IPS-18c (cell line): ENCODE measurements at regions not wholly inside any gene's neighbourhood (a gene's known extent, or its start where the extent isn't known, plus 50 kb on each side); places are given as distances from the start of the nearest gene placed in this dataset.
"Not testable (repeated sequence)": the region's sequence is repeated elsewhere in the genome, so short reads cannot be mapped to it uniquely, and the experiment has no call there.

Source experiments
- H3K4me3 ChIP-seq: 2 replicates; pipeline ENCODE4 v1.7.0; 2013; ENCODE audit warnings: low read depth, mild to moderate bottlenecking, low read length, moderate library complexity; ENCODE audit not compliant: insufficient read depth
- H3K9me3 ChIP-seq: one replicate; pipeline ENCODE4 v1.6.1; 2013; ENCODE audit warnings: mild to moderate bottlenecking, low read length, moderate library complexity; ENCODE audit not compliant: control insufficient read depth, insufficient read depth

GRCh38 chr4:81688085-81688484 lies 216.4 kb upstream of the RASGEF1B start:
- Histone ChIP-seq H3K9me3 (no peaks in the 10 kb centered on the region), H3K4me3 (no peak overlapping the region)

DNA sequence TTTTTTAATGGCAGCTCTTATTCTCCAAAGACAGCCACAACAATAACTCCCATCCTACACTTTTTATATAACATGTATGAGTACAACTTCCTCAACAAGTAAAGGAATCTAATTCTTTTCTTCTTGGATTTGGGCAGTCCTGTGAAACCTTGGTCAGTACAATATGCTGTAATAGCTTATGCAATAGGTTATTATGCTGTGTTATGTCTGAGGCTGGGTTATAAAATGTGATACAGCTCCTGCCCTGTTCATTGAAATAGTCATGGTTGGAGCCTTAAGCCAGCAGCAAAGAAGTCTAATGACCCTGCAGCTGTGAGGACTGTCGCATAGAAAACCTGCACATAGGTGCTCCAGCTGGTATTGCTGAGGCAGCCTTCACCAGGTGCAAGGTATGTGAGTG lies 215.8 kb upstream of the RASGEF1B start:
- H3K9me3 ChIP-seq = no peaks in the 10 kb centered on the region
- no peak overlapping the region for H3K4me3 ChIP-seq

GRCh38 chr4:81685104-81685503 lies 213.4 kb upstream of the RASGEF1B start:
- Histone ChIP-seq H3K9me3 (no peaks in the 10 kb centered on the region), H3K4me3 (no peak overlapping the region)

GRCh38 chr4:81684352-81684751 lies 212.6 kb upstream of the RASGEF1B start:
- H3K4me3 ChIP-seq = no peak overlapping the region
- H3K9me3 ChIP-seq = no peaks in the 10 kb centered on the region

GRCh38 chr4:81682492-81682891 lies 210.8 kb upstream of the RASGEF1B start:
- Histone ChIP-seq H3K4me3 (no peak overlapping the region), H3K9me3 (no peaks in the 10 kb centered on the region)

DNA sequence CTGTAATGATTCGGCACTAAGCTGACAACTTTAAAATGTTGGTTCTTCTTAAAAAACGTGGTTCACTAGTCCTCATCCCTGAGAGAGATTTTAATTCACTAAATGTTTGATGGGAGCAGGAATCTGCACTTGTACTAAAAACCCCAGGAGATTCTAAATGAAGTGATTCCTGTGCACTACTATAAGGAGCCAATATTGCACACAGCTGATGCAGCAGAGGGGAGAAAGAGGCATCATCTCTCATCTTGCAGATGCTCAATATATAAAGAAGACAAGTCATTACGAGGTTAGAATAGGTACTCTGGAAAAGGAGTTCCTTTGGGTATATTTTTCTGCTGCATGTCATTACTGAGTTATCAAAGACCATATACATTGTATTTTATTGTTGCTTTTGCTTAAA lies 207.6 kb upstream of the RASGEF1B start:
- no peak overlapping the region for H3K4me3 ChIP-seq
- no peaks in the 10 kb centered on the region for H3K9me3 ChIP-seq

DNA sequence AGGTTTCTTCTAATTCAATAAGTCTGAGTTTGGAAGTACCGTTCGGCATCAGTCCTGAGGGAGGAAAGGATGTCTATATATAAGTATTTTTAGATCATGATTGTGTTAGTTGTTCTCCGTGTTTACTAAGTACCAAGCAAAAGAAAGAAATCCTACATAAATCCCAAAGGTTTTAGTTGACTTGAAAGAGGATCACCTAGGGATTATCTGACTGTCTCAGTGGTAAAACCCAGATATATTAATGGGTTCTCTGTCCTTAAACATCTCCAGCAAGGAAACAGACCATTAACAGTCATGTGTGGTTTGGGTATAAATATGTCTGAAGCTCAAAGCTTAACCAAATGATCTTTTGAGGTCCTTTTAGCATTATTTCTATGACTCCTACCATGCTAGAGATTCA lies 207.1 kb upstream of the RASGEF1B start:
- Histone ChIP-seq H3K9me3 (no peaks in the 10 kb centered on the region), H3K4me3 (no peak overlapping the region)

DNA sequence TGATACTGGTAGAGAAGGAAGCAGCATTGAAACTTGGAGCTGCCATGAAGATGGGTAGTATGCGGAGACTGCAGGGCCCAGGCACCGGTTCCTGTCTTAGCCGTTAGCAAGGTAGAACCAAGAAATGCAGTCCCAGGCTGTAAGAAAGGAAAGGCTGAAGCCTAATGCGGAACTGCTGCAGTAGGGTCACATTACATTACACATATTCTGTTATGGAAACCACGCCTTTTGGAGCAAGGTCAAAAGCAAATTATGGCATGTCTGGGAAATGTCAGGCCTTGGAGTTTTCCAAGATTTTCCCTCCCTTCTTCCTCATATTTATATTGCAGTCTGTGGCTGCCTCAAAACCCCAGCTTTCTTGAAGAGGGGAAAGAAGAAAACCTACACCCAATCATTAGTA lies 204.8 kb upstream of the RASGEF1B start:
- H3K9me3 ChIP-seq = no peaks in the 10 kb centered on the region
- H3K4me3 ChIP-seq = no peak overlapping the region

DNA sequence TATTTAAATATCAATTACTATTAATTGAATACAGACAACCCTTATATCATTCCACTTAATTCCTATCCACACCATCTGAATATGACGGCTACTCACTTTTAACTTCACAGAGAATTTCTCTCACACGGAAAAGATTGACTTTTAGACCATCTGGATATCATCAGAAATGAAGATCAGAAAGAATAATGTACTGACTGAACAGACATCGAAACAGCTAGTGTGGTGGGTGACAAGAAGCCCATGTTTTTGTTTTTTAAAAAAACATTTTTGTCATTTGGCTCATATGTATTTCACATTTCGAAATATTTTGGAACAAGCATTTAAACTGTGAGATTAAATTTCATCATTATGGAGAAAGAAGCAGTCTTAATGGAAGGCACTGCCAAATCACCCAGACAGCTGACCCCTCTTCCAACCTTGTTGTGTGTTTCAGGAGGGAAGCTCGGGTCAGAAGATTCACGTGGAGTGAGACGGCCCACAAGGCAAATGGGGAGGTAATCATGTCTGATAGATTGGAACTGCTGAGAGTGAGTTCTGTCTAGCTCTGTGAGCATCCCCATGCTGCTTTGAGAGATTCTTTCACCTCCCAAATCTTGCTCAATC lies 204.2 kb upstream of the RASGEF1B start:
- H3K9me3 ChIP-seq = no peaks in the 10 kb centered on the region
- H3K4me3 ChIP-seq = no peak overlapping the region

DNA sequence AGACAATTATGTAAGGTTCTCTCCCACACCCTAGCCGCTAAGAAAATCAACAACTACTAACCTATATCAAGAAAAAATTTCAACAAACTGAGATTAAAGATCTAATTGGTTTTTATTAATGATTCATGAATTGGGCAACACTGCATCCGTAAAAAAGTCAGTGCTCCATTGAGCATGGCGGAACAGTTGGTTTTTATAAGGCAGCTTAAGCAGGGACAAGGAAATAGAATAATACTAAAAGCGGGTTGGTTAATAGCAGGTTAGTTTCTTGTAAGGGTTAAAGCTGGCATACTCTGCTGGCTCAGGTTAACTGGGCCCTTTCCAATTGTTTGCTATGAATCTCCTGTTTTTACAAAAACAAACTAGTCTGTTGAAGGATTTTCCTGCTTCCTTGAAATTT lies 202.3 kb upstream of the RASGEF1B start:
- no peaks in the 10 kb centered on the region for H3K9me3 ChIP-seq
- no peak overlapping the region for H3K4me3 ChIP-seq

- H3K9me3 ChIP-seq, H3K4me3 ChIP-seq: not testable (repeated sequence)
Observed at GRCh38 chr4:81668328-81668727, 196.6 kb upstream of the RASGEF1B start.

DNA sequence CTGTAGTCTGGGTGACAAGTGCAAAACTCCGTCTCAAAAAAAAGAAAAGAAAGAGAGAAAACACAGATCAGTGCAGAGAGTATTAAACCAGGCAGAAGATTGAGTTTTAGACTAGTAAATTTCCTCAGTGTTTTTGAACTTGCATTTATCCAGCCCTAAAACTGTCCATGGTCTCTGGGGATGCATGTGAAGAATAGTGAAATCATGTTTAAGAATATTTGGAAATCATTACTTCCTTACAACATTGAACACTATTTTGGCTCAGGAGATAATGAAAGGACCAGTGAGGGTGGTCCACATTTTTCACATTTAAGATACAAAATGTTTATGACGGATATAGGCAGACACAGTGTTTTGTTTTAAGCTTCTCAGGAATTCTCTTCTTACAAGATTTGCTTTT lies 195.8 kb upstream of the RASGEF1B start:
- no peak overlapping the region for H3K4me3 ChIP-seq
- no peaks in the 10 kb centered on the region for H3K9me3 ChIP-seq

DNA sequence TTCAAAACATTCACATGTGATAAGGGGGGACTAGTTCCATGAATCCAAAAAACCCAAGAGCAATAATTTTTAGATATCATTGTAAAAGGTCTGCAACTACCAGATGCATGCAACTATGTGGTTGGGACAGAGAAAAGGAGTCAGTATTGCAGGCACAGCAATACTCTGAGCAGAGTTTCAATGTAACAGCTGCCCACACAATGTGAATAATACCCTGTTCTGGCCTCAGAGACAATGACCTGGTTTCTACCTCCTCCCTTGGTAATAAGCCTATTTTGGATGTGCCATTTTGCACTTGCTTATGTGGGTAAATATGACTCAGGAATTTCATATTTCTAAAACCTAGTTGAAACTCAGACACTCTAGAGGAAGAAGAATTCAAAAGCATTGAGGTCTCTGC lies 194.8 kb upstream of the RASGEF1B start:
- no peaks in the 10 kb centered on the region for H3K9me3 ChIP-seq
- no peak overlapping the region for H3K4me3 ChIP-seq

- Histone ChIP-seq H3K9me3 (no peaks in the 10 kb centered on the region), H3K4me3 (no peak overlapping the region)
Observed at GRCh38 chr4:81665649-81666048, 193.9 kb upstream of the RASGEF1B start.

DNA sequence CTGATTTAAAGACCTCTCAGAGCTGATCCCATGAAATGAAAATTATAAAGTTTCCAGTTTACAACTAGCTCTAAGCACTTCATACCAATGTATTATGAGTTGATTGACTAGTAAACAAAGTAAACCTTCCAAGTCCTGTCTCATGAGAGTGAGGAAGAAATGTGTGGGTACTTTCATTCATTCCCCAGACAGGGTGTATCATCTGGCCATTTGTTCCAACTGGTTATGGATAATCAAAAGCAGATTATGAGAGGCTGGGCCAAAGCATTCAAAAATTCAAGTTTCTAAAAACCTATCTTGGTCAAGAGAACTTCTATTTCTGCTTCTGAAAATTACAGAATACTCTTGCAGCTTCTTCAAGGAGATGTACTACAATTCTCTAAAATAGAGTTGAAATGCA lies 193.3 kb upstream of the RASGEF1B start:
- Histone ChIP-seq H3K9me3 (no peaks in the 10 kb centered on the region), H3K4me3 (no peak overlapping the region)

- Histone ChIP-seq H3K4me3 (no peak overlapping the region), H3K9me3 (no peaks in the 10 kb centered on the region)
Observed at GRCh38 chr4:81664079-81664478, 192.4 kb upstream of the RASGEF1B start.

DNA sequence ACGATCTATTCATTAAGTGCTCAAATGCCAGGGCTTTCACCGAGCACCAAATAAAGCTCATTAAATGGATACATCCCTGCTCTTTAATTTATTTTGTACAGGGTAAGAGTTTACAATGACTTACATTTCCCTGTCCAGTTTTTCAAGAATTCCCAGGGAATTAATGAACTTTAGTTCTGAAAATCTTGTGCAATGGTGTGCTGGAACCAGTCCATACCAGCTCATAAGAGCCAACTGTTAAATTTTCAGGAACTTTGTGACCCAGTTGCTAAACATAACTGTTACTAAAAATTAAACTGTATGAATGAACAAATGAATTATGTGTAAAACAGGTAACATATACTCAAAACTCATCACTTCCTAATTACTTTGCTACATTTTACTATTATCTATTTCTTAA lies 191.7 kb upstream of the RASGEF1B start:
- Histone ChIP-seq H3K9me3 (no peaks in the 10 kb centered on the region), H3K4me3 (no peak overlapping the region)

- no peak overlapping the region for H3K4me3 ChIP-seq
- no peaks in the 10 kb centered on the region for H3K9me3 ChIP-seq
Observed at GRCh38 chr4:81659051-81659450, 187.3 kb upstream of the RASGEF1B start.

DNA sequence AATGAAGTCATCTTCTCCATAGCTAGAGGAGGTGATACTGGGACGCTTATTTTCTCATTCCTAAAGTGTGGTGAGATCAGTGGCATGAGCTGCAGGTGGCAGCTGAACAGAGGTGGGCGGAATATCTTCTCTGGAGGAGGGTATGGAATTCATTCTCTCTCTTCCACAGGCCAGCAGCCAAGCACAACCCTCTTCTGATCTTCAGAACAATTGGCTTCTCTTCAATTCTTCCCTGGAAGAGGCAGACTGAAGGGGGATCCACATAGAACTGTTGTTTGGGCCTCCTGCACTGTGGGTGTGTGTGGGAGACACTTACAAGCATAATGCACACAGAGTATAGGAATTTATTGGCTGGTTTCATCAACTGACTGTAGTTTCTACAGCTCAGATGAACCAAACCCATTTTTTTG lies 180.4 kb upstream of the RASGEF1B start:
- Histone ChIP-seq H3K9me3 (no peaks in the 10 kb centered on the region), H3K4me3 (no peak overlapping the region)
